GM21360 (cell line): ENCODE measurements at regions not wholly inside any gene's neighbourhood (a gene's known extent, or its start where the extent isn't known, plus 50 kb on each side); places are given as distances from the start of the nearest gene placed in this dataset.
"Not testable (repeated sequence)": the region's sequence is repeated elsewhere in the genome, so short reads cannot be mapped to it uniquely, and the experiment has no call there.

Experiments used
- ATAC-seq: cut with Tn5 transposase; IDR thresholded peaks from one replicate; pipeline ENCODE4 v1.9.1; 2021; ENCODE audit warnings: mild to moderate bottlenecking, moderate library complexity; ENCODE audit not compliant: unreplicated experiment

GRCh38 chr2:67165523-67165990 lies 231.6 kb upstream of the ETAA1 start:
- ATAC-seq = no peak

DNA sequence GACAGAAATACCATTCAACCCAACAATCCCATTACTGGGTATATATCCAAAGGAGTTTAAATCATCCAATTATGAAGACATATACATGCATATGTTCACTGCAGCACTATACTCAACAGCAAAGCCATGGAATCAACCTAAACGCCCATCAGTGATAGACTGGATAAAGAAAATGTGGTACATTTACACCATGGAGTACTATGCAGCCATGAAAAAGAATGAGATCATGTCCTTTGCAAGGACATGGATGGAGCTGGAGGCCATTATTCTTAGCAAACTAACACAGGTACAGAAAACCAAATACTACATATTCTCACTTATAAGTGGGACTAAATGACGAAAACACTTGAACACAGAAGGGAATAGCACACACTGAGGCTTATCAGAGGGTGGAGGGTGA lies 230.6 kb upstream of the ETAA1 start:
- not testable (repeated sequence) for ATAC-seq

- no peak for ATAC-seq
Measured at GRCh38 chr2:67169417-67170140, 227.6 kb upstream of the ETAA1 start.

DNA sequence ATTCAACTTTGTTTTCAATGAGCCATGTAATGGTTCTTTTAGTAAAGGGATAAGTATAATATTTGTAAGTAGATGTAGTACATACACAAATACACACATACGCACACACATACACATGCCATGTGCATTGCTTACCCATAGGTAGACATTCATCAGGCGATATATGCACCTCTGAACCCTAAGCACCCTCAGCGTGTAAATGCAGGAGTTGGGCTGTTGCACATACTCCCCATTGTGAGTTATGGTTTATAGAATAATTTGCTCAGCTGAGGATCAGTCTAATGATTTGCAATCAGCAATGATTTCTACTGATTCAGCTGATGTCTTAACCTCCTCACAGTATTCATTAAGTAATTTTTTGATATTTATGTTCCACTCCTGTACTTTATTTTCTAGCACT lies 217.6 kb upstream of the ETAA1 start:
- ATAC-seq = no peak

- no peak for ATAC-seq
Measured at GRCh38 chr2:67180841-67181240, 216.3 kb upstream of the ETAA1 start.

DNA sequence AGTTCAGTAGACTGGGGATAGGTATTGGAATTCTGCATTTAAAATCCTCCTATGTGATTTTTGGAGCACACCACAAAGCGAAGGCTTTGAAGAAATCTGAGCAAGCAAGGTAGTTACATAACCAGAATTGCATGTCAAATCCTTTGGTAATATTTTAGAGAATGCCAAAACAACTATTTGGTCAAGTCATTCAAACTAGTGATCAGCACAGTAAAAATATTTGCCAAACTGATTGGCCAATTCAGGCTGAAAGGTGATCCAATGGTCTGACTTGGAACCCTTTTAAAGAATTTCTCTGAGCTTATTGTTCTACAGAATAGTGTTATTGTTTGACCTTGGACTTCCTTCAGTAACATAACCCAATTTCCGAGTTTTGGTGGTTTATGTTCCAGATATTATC lies 214.2 kb upstream of the ETAA1 start:
- ATAC-seq = no peak

GRCh38 chr2:67186326-67186725 lies 210.8 kb upstream of the ETAA1 start:
- no peak for ATAC-seq

DNA sequence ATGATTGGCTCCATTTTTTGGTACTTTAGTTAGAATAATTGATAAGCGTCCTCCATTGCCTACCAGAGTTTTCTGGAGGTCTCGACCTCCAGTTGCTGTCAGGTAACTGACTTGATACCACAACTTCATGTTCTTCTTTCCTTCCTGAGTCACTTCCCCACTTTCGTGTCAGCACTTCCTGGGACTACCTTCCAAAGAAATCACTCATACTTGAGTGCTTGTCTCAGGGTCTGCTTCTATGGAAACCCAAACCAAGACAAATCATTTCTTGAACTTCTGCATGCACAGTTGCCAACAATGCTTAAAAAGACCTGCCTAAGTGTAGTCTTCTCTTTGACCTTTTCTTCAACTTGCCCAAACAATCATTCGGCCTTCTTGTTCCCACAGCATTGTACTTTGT lies 210.3 kb upstream of the ETAA1 start:
- no peak for ATAC-seq

DNA sequence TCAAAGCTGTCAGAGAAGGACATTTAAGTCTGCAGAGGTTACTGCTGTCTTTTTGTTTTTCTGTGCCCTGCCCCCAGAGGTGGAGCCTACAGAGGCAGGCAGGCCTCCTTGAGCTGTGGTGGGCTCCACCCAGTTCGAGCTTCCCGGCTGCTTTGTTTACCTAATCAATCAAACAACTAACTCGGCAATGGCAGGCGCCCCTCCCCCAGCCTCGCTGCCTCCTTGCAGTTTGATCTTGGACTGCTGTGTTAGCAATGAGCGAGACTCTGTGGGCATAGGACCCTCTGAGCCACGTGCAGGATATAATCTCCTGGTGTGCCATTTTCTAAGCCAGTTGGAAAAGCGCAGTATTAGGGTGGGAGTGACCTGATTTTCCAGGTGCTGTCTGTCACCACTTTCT lies 201.8 kb upstream of the ETAA1 start:
- ATAC-seq = not testable (repeated sequence)

- ATAC-seq = no peak
Measured at GRCh38 chr2:67201521-67201920, 195.6 kb upstream of the ETAA1 start.

GRCh38 chr2:67204349-67204748 lies 192.8 kb upstream of the ETAA1 start:
- no peak for ATAC-seq

- ATAC-seq = no peak
Measured at GRCh38 chr2:67208887-67209500, 188.1 kb upstream of the ETAA1 start.

GRCh38 chr2:67210430-67210829 lies 186.7 kb upstream of the ETAA1 start:
- ATAC-seq = no peak

DNA sequence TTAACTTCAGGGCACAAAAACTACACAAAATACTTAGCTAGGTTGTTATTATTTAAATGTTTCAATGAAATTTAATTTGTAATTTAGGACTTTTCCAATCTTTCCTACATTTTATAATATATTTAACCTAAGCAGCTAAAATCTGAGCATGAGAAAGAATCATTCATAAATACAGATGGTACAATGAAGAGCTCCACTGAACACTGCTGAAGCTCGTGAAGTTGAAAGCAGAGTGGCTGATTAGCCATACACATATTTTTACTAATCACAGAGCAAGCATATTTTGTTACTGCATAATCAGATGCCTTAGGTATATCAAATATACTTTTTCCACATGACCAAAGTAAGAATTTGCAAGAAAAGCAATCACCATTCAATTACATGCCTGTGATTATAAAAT lies 184.9 kb upstream of the ETAA1 start:
- ATAC-seq = no peak

GRCh38 chr2:67213270-67213670 lies 183.9 kb upstream of the ETAA1 start:
- ATAC-seq = no peak

- no peak for ATAC-seq
Measured at GRCh38 chr2:67213677-67214402, 183.3 kb upstream of the ETAA1 start.

DNA sequence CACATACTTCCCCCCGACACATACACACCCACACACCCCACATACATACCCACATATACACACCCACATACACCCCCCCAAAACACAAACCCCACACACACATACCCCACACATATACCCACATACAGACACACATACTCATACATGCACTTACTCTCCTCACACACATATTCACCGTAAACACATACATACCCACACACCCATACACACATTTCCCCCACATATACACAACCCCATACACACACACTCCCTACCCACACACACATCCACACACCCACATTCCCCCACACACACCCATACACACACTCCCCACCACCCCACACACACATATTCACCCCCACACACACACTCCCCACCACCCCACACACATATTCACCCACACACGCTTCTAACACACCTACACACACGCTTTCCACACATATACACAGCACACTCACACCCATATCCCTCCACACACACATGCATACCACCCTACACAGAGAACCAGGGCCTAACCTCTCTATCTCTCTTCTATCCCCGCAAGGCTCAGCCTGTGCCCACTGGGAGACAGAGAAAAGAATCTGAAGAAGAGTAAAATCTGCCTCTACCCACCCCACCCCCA lies 182.4 kb upstream of the ETAA1 start:
- no peak for ATAC-seq

GRCh38 chr2:67215214-67216055 lies 181.7 kb upstream of the ETAA1 start:
- ATAC-seq = no peak

- ATAC-seq = no peak
Measured at GRCh38 chr2:67216103-67216502, 181.0 kb upstream of the ETAA1 start.

GRCh38 chr2:67216881-67217280 lies 180.3 kb upstream of the ETAA1 start:
- ATAC-seq = no peak

DNA sequence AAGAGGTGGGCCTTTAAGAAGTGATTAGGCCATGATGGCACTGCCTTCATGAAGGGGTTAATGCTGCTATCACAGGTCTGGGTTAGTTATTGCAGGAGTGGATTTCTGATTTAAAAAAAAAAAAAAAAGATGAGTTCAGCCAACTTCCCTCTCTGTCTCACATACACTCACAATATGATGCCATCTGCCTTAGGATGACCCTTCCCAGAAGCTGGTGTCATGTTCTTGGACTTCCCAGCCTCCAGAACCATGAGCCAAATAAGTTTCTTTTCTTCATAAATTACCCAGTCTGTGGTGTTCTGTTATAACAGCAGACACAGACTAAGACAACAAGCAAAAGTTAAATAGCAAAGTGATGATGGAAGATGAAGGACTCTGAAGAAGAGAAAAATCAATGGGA lies 179.7 kb upstream of the ETAA1 start:
- no peak for ATAC-seq
